Caco-2 (cell line): ENCODE measurements at regions not wholly inside any gene's neighbourhood (a gene's known extent, or its start where the extent isn't known, plus 50 kb on each side); places are given as distances from the start of the nearest gene placed in this dataset.

Experiments used
- BruUV-seq: library from RNA; stranded (reverse); fragments of 400-500 nt; replicated peaks from 2 replicates; lab custom pipeline; 2021; lab: Mats Ljungman, UMichigan
- CTCF ChIA-PET: fragments of 300-600 bp; sonication (Branson Sonifier 250); formaldehyde crosslinking; loops from one replicate; lab custom pipeline; 2022; ENCODE audit warnings: antibody characterized with exemption; lab: Charles Lee
- POLR2A ChIA-PET: fragments of 300-600 bp; sonication (Branson Sonifier 250); formaldehyde crosslinking; loops from one replicate; lab custom pipeline; 2022; ENCODE audit warnings: antibody characterized with exemption; lab: Charles Lee
- DNase-seq, 2 experiments: peaks; one replicate each; pipeline versions ENCODE4 v3.0.0 to v3.0.0-alpha.2; 2020 to 2022
- H3K27me3 ChIP-seq: replicated peaks from 2 replicates; pipeline ENCODE4 v1.6.0; 2011; ENCODE audit warnings: low read length; ENCODE audit not compliant: control insufficient read depth, insufficient read depth
- H3K36me3 ChIP-seq: 2 replicates; pipeline ENCODE4 v1.5.1; 2011; ENCODE audit warnings: low read length; ENCODE audit not compliant: control insufficient read depth, insufficient read depth
- H3K4me1 ChIP-seq: fragments of 250-450 bp; sonication (Bioruptor Pico); 2 replicates; pipeline ENCODE4 v1.5.1; 2020; ENCODE audit warnings: mild to moderate bottlenecking
- H3K4me3 ChIP-seq: 2 replicates; pipeline ENCODE4 v1.5.1; 2011; ENCODE audit warnings: low read depth, mild to moderate bottlenecking, control low read depth, low read length
- H3K9me3 ChIP-seq: fragments of 250-450 bp; sonication (Bioruptor Pico); 2 replicates; pipeline ENCODE4 v1.5.1; 2020; ENCODE audit warnings: mild to moderate bottlenecking, moderate library complexity
- H3K27ac Mint-ChIP-seq: one replicate; pipeline ENCODE4 v1.8.0; 2022; ENCODE audit warnings: mixed read lengths; ENCODE audit not compliant: unreplicated experiment
- H3K27me3 Mint-ChIP-seq: one replicate; pipeline ENCODE4 v1.8.0; 2022; ENCODE audit warnings: mixed read lengths; ENCODE audit not compliant: insufficient read depth, unreplicated experiment
- H3K36me3 Mint-ChIP-seq: one replicate; pipeline ENCODE4 v1.8.0; 2022; ENCODE audit warnings: mild to moderate bottlenecking, mixed read lengths; ENCODE audit not compliant: insufficient read depth, unreplicated experiment
- H3K4me1 Mint-ChIP-seq: one replicate; pipeline ENCODE4 v1.8.0; 2022; ENCODE audit warnings: low read depth, mixed read lengths; ENCODE audit not compliant: unreplicated experiment
- H3K4me3 Mint-ChIP-seq: one replicate; pipeline ENCODE4 v1.8.0; 2022; ENCODE audit warnings: mild to moderate bottlenecking, moderate library complexity, mixed read lengths; ENCODE audit not compliant: unreplicated experiment
- H3K9me3 Mint-ChIP-seq: one replicate; pipeline ENCODE4 v1.8.0; 2022; ENCODE audit warnings: mixed read lengths; ENCODE audit not compliant: unreplicated experiment
- intact Hi-C: fragments of 100-400 bp; cut with micrococcal nuclease; formaldehyde crosslinking; loops from one replicate; pipeline ENCODE4 v1.10.0; 2022; ENCODE audit not compliant: unreplicated experiment
- TF ChIP-seq, protein P1 (sequence below), 2 experiments: fragments of 200-600 bp in 1 of 2; IDR thresholded peaks; 1 replicate in 1 of 2; 2 replicates in 1 of 2; pipeline versions ENCODE4 v1.5.1 to v1.8.0; 2011 to 2022; ENCODE audit warnings: antibody characterized with exemption in 1 of 2, control low read depth in 1 of 2, inconsistent platforms in 1 of 2, low read depth in 1 of 2, low read length in 1 of 2, mild to moderate bottlenecking in 1 of 2, moderate library complexity in 1 of 2; ENCODE audit not compliant: insufficient read depth in 1 of 2, severe bottlenecking in 1 of 2, unreplicated experiment in 1 of 2

DNA sequence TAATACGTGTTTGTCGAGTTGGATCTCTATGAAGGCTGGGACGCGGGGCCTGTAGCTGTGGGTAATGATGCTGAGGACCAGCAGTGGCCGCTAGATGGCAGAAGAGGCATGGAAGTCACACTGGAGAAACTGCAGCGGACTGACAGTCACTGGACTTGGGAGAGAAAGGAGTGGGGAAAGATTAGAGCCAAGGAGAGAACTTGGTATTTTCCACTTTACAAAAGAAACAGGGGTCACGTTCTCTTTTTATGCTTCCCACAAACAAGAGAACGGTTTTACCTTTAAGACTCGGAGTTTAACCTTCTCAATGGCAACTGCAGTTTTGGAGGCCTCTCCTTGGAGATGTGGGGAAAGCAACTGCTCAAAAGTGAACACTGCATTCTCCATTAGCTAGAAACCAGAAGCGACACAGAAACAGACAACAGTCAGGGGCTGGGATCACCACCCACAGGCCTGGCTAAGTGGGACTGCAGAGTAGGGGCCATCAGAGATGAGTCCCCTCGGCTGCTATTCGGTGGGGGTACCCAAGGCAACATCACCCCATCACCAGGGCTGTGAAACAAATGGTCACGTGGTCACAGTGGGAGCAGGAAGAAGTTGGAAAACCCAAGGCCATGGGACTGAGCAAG is 51.1 kb upstream of the EDEM3 start:
- intact Hi-C loops = loop anchor here (1.0 to 5.0 kb wide), 5 partner anchors 149 to 365 kb away; partner anchors contain the start of genes SWT1 and TRMT1L

More for the DNA sequence above, 51.1 kb upstream of the EDEM3 start:
- CTCF ChIA-PET = interaction anchor here (0.5 to 1.9 kb wide), 13 partner anchors 31 to 511 kb away, joined by 3 to 28 read pairs (median 4); partner anchors contain the start of genes EDEM3, IVNS1ABP, NIBAN1 and SWT1
- Mint-ChIP-seq H3K4me3 (no peak overlapping the region), H3K27me3 (no peaks in the 10 kb centered on the region), H3K4me1 (peaks cover 9% of the 10 kb centered on the region), H3K27ac (no peak overlapping the region), H3K9me3 (no peaks in the 10 kb centered on the region), H3K36me3 (no peaks in the 10 kb centered on the region)
- BruUV-seq = no TSS peak
- Histone ChIP-seq H3K4me1 (no peaks in the 10 kb centered on the region), H3K27me3 (no peaks in the 10 kb centered on the region), H3K4me3 (no peak overlapping the region), H3K36me3 (no peaks in the 10 kb centered on the region), H3K9me3 (no peaks in the 10 kb centered on the region)
- POLR2A ChIA-PET = interaction anchor here (0.6 kb wide), 1 partner anchor 80 kb away, joined by 3 read pairs; no protein-coding TSS in a partner anchor
- DNase-seq = peak; percentile 83 to 89
- TF ChIP-seq, protein P1, sequence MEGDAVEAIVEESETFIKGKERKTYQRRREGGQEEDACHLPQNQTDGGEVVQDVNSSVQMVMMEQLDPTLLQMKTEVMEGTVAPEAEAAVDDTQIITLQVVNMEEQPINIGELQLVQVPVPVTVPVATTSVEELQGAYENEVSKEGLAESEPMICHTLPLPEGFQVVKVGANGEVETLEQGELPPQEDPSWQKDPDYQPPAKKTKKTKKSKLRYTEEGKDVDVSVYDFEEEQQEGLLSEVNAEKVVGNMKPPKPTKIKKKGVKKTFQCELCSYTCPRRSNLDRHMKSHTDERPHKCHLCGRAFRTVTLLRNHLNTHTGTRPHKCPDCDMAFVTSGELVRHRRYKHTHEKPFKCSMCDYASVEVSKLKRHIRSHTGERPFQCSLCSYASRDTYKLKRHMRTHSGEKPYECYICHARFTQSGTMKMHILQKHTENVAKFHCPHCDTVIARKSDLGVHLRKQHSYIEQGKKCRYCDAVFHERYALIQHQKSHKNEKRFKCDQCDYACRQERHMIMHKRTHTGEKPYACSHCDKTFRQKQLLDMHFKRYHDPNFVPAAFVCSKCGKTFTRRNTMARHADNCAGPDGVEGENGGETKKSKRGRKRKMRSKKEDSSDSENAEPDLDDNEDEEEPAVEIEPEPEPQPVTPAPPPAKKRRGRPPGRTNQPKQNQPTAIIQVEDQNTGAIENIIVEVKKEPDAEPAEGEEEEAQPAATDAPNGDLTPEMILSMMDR (IDR thresholded peaks at IDR 0.05; ENCODE audit: insufficient read depth in 1 of 2, low read depth in 1 of 2, low read length in 1 of 2, severe bottlenecking in 1 of 2, unreplicated experiment in 1 of 2) = peak; percentile 88 to 94
